ENCODE measurements at regions not wholly inside any gene's neighbourhood (a gene's known extent, or its start where the extent isn't known, plus 50 kb on each side); places are given as distances from the start of the nearest gene placed in this dataset.

DNA sequence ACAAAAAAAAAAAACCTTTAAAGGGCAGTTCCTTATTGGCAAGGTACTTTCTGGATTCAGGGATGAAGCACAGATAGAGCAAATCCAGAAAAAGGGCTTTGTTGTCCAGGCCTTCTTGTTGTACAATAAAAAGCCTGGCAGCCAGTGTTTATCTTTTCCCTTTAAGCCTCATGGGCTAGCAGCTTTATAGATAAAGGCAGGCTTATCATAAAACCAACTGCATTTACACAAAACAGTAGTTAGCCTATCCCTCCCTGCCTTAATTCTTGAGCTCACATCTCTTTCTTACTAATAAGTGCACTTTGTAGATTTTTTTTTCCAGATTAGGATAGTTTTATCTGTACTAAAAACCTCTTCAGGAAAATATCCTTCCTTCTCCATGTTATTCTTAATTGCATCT lies 662.8 kb upstream of the CCDC54 start:
- Histone ChIP-seq H3K4me3 (no peak overlapping the region), H3K27me3 (no peaks in the 10 kb centered on the region), H3K4me1 (no peaks in the 10 kb centered on the region), H3K27ac (no peak overlapping the region), H3K9me3 (no peaks in the 10 kb centered on the region), H3K36me3 (no peaks in the 10 kb centered on the region)
- DNase-seq (ENCODE audit: low spot score in 2 of 2): no peak
- TF ChIP-seq, protein P1, sequence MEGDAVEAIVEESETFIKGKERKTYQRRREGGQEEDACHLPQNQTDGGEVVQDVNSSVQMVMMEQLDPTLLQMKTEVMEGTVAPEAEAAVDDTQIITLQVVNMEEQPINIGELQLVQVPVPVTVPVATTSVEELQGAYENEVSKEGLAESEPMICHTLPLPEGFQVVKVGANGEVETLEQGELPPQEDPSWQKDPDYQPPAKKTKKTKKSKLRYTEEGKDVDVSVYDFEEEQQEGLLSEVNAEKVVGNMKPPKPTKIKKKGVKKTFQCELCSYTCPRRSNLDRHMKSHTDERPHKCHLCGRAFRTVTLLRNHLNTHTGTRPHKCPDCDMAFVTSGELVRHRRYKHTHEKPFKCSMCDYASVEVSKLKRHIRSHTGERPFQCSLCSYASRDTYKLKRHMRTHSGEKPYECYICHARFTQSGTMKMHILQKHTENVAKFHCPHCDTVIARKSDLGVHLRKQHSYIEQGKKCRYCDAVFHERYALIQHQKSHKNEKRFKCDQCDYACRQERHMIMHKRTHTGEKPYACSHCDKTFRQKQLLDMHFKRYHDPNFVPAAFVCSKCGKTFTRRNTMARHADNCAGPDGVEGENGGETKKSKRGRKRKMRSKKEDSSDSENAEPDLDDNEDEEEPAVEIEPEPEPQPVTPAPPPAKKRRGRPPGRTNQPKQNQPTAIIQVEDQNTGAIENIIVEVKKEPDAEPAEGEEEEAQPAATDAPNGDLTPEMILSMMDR (IDR thresholded peaks at IDR 0.05): no peak
- no peak for TF ChIP-seq EP300 (IDR thresholded peaks at IDR 0.05)
- TF ChIP-seq POLR2A (IDR thresholded peaks at IDR 0.05): no peak

GRCh38 chr3:106715286-106715685 lies 662.0 kb upstream of the CCDC54 start:
- TF ChIP-seq POLR2A (IDR thresholded peaks at IDR 0.05) (no peak), EP300 (IDR thresholded peaks at IDR 0.05) (no peak)
- TF ChIP-seq, protein P1 (IDR thresholded peaks at IDR 0.05): no peak
- no peak for DNase-seq (ENCODE audit: low spot score in 2 of 2)
- Histone ChIP-seq H3K9me3 (no peaks in the 10 kb centered on the region), H3K4me1 (no peaks in the 10 kb centered on the region), H3K36me3 (no peaks in the 10 kb centered on the region), H3K27me3 (no peaks in the 10 kb centered on the region), H3K27ac (no peak overlapping the region), H3K4me3 (no peak overlapping the region)
- 90 to 93% methylated on average over 3 of the region's 3 CpGs for whole genome bisulfite sequencing, 2 donors

- no peaks in the 10 kb centered on the region for H3K27me3 ChIP-seq
- no peaks in the 10 kb centered on the region for H3K9me3 ChIP-seq
- DNase-seq (ENCODE audit: low spot score in 2 of 2): no peak
- no peaks in the 10 kb centered on the region for H3K4me1 ChIP-seq
- no peak overlapping the region for H3K27ac ChIP-seq
- no peak overlapping the region for H3K4me3 ChIP-seq
- no peaks in the 10 kb centered on the region for H3K36me3 ChIP-seq
- TF ChIP-seq POLR2A (IDR thresholded peaks at IDR 0.05): no peak
- TF ChIP-seq EP300 (IDR thresholded peaks at IDR 0.05): no peak
- 66 to 78% methylated on average over 1 of the region's 1 CpG for WGBS, 2 donors
Measured at GRCh38 chr3:106717178-106717780, 660.0 kb upstream of the CCDC54 start.

DNA sequence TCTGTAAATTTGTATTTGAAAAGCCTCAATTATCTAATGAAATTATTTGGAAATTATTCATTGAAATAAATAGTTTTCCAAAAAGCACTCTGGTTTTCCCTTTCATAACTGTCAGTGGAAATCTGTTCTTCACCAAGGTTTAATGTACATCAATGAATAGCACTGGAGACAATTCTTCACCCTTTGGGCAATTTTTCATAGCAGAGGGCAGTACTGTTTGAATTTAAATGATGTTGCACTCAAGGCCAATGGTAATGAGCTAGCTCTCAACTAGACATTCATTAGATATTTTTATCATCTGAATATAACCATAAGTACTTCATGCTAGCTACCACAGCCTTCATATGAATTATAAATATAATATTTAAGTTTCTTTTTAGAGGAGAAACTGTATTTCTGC lies 658.2 kb upstream of the CCDC54 start:
- Histone ChIP-seq H3K36me3 (no peaks in the 10 kb centered on the region), H3K4me1 (no peaks in the 10 kb centered on the region), H3K9me3 (no peaks in the 10 kb centered on the region), H3K27me3 (no peaks in the 10 kb centered on the region), H3K27ac (no peak overlapping the region), H3K4me3 (no peak overlapping the region)
- DNase-seq (ENCODE audit: low spot score in 2 of 2): no peak
- TF ChIP-seq, protein P1 (IDR thresholded peaks at IDR 0.05): no peak
- no peak for TF ChIP-seq EP300 (IDR thresholded peaks at IDR 0.05)
- no peak for TF ChIP-seq POLR2A (IDR thresholded peaks at IDR 0.05)

- Histone ChIP-seq H3K4me3 (no peak overlapping the region), H3K4me1 (no peaks in the 10 kb centered on the region), H3K27me3 (no peaks in the 10 kb centered on the region), H3K9me3 (no peaks in the 10 kb centered on the region), H3K27ac (no peak overlapping the region), H3K36me3 (no peaks in the 10 kb centered on the region)
- DNase-seq (ENCODE audit: low spot score in 2 of 2): no peak
- WGBS, 2 donors: 25 to 27% methylated on average over 2 of the region's 2 CpGs
- TF ChIP-seq, protein P1 (IDR thresholded peaks at IDR 0.05): no peak
- TF ChIP-seq EP300 (IDR thresholded peaks at IDR 0.05) (no peak), POLR2A (IDR thresholded peaks at IDR 0.05) (no peak)
Measured at GRCh38 chr3:106719583-106719982, 657.7 kb upstream of the CCDC54 start.

DNA sequence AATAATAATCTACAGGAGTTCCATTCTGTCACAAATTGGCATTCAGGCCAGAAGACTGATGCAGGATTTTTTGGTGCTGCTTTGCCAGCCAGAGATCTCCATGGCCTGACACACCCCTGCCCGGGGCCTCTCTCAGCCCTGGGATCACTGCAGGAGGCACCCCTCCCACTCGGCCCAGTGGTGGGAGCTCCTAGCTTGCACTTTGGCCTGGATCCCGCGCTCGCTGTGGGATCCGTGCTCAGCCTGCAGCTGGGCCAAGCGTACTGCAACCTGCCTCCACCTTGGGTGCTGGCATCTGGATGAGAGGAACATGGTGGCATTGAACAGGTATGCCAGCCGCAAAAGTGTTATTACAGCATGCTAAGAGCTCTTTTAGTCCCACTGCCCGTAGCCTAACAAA lies 656.7 kb upstream of the CCDC54 start:
- no peak overlapping the region for H3K4me3 ChIP-seq
- no peaks in the 10 kb centered on the region for H3K9me3 ChIP-seq
- no peaks in the 10 kb centered on the region for H3K27me3 ChIP-seq
- WGBS, 2 donors: 88 to 100% methylated on average over 1 to 9 of the region's 9 CpGs
- no peaks in the 10 kb centered on the region for H3K36me3 ChIP-seq
- no peak for DNase-seq (ENCODE audit: low spot score in 2 of 2)
- H3K4me1 ChIP-seq: no peaks in the 10 kb centered on the region
- TF ChIP-seq POLR2A (IDR thresholded peaks at IDR 0.05) (no peak), EP300 (IDR thresholded peaks at IDR 0.05) (no peak)
- TF ChIP-seq, protein P1 (IDR thresholded peaks at IDR 0.05): no peak
- no peak overlapping the region for H3K27ac ChIP-seq
